ENCODE measurements at regions not wholly inside any gene's neighbourhood (a gene's known extent, or its start where the extent isn't known, plus 50 kb on each side); places are given as distances from the start of the nearest gene placed in this dataset.

GRCh38 chr6:28747083-28747630 is 176.6 kb downstream of the TRIM27 start:
- ATAC-seq (ENCODE audit: low FRiP score): no peak
- DNase-seq (ENCODE audit: low spot score): no peak

GRCh38 chr6:28747631-28748157 is 176.1 kb downstream of the TRIM27 start:
- no peak for ATAC-seq (ENCODE audit: low FRiP score)
- no peak for TF ChIP-seq CTCF (IDR thresholded peaks at IDR 0.05)
- DNase-seq (ENCODE audit: low spot score): no peak

More at GRCh38 chr6:28747083-28747630, 176.6 kb downstream of the TRIM27 start:
- no peak for TF ChIP-seq CTCF (IDR thresholded peaks at IDR 0.05)

- DNase-seq (ENCODE audit: low spot score) (no peak), ATAC-seq (ENCODE audit: low FRiP score) (no peak)
- no peak for TF ChIP-seq CTCF (IDR thresholded peaks at IDR 0.05)
Observed at GRCh38 chr6:28748192-28748591, 175.6 kb downstream of the TRIM27 start.

GRCh38 chr6:28750926-28751458 is 172.8 kb downstream of the TRIM27 start:
- DNase-seq (ENCODE audit: low spot score) (no peak), ATAC-seq (ENCODE audit: low FRiP score) (no peak)
- TF ChIP-seq CTCF (IDR thresholded peaks at IDR 0.05): no peak

- ATAC-seq (ENCODE audit: low FRiP score): no peak
- no peak for TF ChIP-seq CTCF (IDR thresholded peaks at IDR 0.05)
- no peak for DNase-seq (ENCODE audit: low spot score)
Observed at GRCh38 chr6:28751514-28751913, 172.3 kb downstream of the TRIM27 start.

- no peak for TF ChIP-seq CTCF (IDR thresholded peaks at IDR 0.05)
- DNase-seq (ENCODE audit: low spot score): no peak
Observed at GRCh38 chr6:28751963-28752350, 171.8 kb downstream of the TRIM27 start.

GRCh38 chr6:28757429-28758045 is 166.2 kb downstream of the TRIM27 start:
- TF ChIP-seq CTCF (IDR thresholded peaks at IDR 0.05): no peak
- ATAC-seq (ENCODE audit: low FRiP score) (no peak), DNase-seq (ENCODE audit: low spot score) (no peak)

More at GRCh38 chr6:28751963-28752350, 171.8 kb downstream of the TRIM27 start:
- ATAC-seq (ENCODE audit: low FRiP score): no peak
